IMR-90 (cell line): ENCODE measurements at regions not wholly inside any gene's neighbourhood (a gene's known extent, or its start where the extent isn't known, plus 50 kb on each side); places are given as distances from the start of the nearest gene placed in this dataset.

Experiments used
- ATAC-seq: fragments of 200-7000 bp; cut with Tn5 transposase; 2 replicates; pipeline ENCODE4 v1.9.1; 2020; ENCODE audit warnings: low read depth, mild to moderate bottlenecking, moderate library complexity
- BruUV-seq: library from RNA; stranded (reverse); fragments of 400-500 nt; replicated peaks from 2 replicates; lab custom pipeline; 2021; lab: Mats Ljungman, UMichigan
- CTCF ChIA-PET: fragments of 300-600 bp; formaldehyde crosslinking; extraction: SDS; loops from one replicate; lab custom pipeline; 2021; ENCODE audit warnings: antibody characterized with exemption; lab: Yijun Ruan, JAX
- POLR2A ChIA-PET: fragments of 300-600 bp; sonication (Branson Sonifier 250); formaldehyde crosslinking; loops from one replicate; lab custom pipeline; 2022; ENCODE audit warnings: antibody characterized with exemption; ENCODE audit not compliant: unreplicated experiment; lab: Charles Lee
- DNase-seq: peaks from one replicate; pipeline ENCODE4 v3.0.0; 2013
- H2AFZ ChIP-seq: replicated peaks from 2 replicates; pipeline ENCODE3; 2013; ENCODE audit warnings: low read length, mild to moderate bottlenecking; ENCODE audit not compliant: poor library complexity
- H2AK5ac ChIP-seq: 2 replicates; pipeline ENCODE4 v1.6.1; 2013; ENCODE audit warnings: low read depth, low read length, inconsistent platforms
- H2AK9ac ChIP-seq: replicated peaks from 2 replicates; pipeline ENCODE3; 2013; ENCODE audit warnings: mild to moderate bottlenecking, low read depth, low read length, moderate library complexity; ENCODE audit not compliant: poor library complexity
- H2BK120ac ChIP-seq: 2 replicates; pipeline ENCODE4 v1.6.1; 2013; ENCODE audit warnings: low read depth, low read length, inconsistent platforms
- H2BK15ac ChIP-seq: 3 replicates; pipeline ENCODE4 v1.6.1; 2013; ENCODE audit warnings: low read depth, low read length, inconsistent platforms
- H2BK20ac ChIP-seq: 2 replicates; pipeline ENCODE4 v1.6.1; 2013; ENCODE audit warnings: low read depth, mild to moderate bottlenecking, inconsistent platforms, low read length, moderate library complexity
- H2BK5ac ChIP-seq: 2 replicates; pipeline ENCODE4 v1.6.1; 2013; ENCODE audit warnings: mild to moderate bottlenecking, low read depth, low read length, inconsistent platforms; ENCODE audit not compliant: poor library complexity, severe bottlenecking
- H3K14ac ChIP-seq: replicated peaks from 2 replicates; pipeline ENCODE4 v1.6.1; 2013; ENCODE audit warnings: low read depth, low read length, inconsistent platforms
- H3K18ac ChIP-seq: 2 replicates; pipeline ENCODE4 v1.6.1; 2013; ENCODE audit warnings: low read depth, low read length, control low read depth
- H3K23ac ChIP-seq: 2 replicates; pipeline ENCODE4 v1.6.1; 2013; ENCODE audit warnings: low read depth, low read length, inconsistent platforms
- H3K27ac ChIP-seq: 2 replicates; pipeline ENCODE4 v1.5.1; 2013; ENCODE audit warnings: mild to moderate bottlenecking, control low read depth, low read length; ENCODE audit not compliant: insufficient read depth
- H3K27me3 ChIP-seq: 2 replicates; pipeline ENCODE4 v1.6.1; 2013; ENCODE audit warnings: low read length; ENCODE audit not compliant: control insufficient read depth, insufficient read depth
- H3K36me3 ChIP-seq: 2 replicates; pipeline ENCODE4 v1.6.1; 2013; ENCODE audit warnings: low read length, mixed read lengths; ENCODE audit not compliant: control insufficient read depth, insufficient read depth
- H3K4ac ChIP-seq: 2 replicates; pipeline ENCODE4 v1.6.1; 2013; ENCODE audit warnings: low read depth, low read length, inconsistent platforms
- H3K4me1 ChIP-seq: 2 replicates; pipeline ENCODE4 v1.6.1; 2013; ENCODE audit warnings: low read length, mixed read lengths; ENCODE audit not compliant: control insufficient read depth, insufficient read depth
- H3K4me2 ChIP-seq: 2 replicates; pipeline ENCODE4 v1.6.1; 2013; ENCODE audit warnings: low read depth, mild to moderate bottlenecking, control low read depth, low read length, moderate library complexity
- H3K4me3 ChIP-seq: 2 replicates; pipeline ENCODE4 v1.5.1; 2013; ENCODE audit warnings: low read depth, mild to moderate bottlenecking, control low read depth, low read length, moderate library complexity; ENCODE audit not compliant: insufficient read depth
- H3K56ac ChIP-seq: 2 replicates; pipeline ENCODE4 v1.6.1; 2013; ENCODE audit warnings: low read length, inconsistent platforms; ENCODE audit not compliant: insufficient read depth; ENCODE audit errors: extremely low read depth
- H3K79me1 ChIP-seq, 2 experiments: 2 replicates each; pipeline ENCODE4 v1.6.1; 2013; ENCODE audit warnings: low read length in 2 of 2, inconsistent platforms in 1 of 2, low read depth in 1 of 2
- H3K9ac ChIP-seq: 2 replicates; pipeline ENCODE4 v1.6.1; 2013; ENCODE audit warnings: low read depth, low read length, control low read depth
- H3K9me1 ChIP-seq: 2 replicates; pipeline ENCODE4 v1.6.1; 2013; ENCODE audit warnings: low read length, inconsistent platforms; ENCODE audit not compliant: insufficient read depth
- H3K9me3 ChIP-seq: 2 replicates; pipeline ENCODE4 v1.6.1; 2013; ENCODE audit warnings: low read length; ENCODE audit not compliant: control insufficient read depth, insufficient read depth
- H4K20me1 ChIP-seq: 2 replicates; pipeline ENCODE4 v1.6.1; 2013; ENCODE audit warnings: low read length, inconsistent platforms; ENCODE audit not compliant: insufficient read depth
- H4K5ac ChIP-seq: 2 replicates; pipeline ENCODE4 v1.6.1; 2013; ENCODE audit warnings: mild to moderate bottlenecking, low read depth, low read length, control low read depth
- H4K8ac ChIP-seq, 2 experiments: 2 replicates each; pipeline ENCODE4 v1.6.1; 2013; ENCODE audit warnings: low read depth in 2 of 2, low read length in 2 of 2, control low read depth in 1 of 2, inconsistent platforms in 1 of 2
- H4K91ac ChIP-seq: 2 replicates; pipeline ENCODE4 v1.6.1; 2013; ENCODE audit warnings: low read depth, low read length, inconsistent platforms; ENCODE audit not compliant: insufficient read depth
- BHLHE40 ChIP-seq: fragments of 150-350 bp; IDR thresholded peaks from 2 replicates; pipeline ENCODE4 v1.6.1; 2016; ENCODE audit warnings: mild to moderate bottlenecking, low read depth, low read length
- CEBPB ChIP-seq: IDR thresholded peaks from 2 replicates; pipeline ENCODE4 v1.6.1; 2012; ENCODE audit warnings: low read depth, low read length, improper control_type of control experiment
- CHD1 ChIP-seq: IDR thresholded peaks from 2 replicates; pipeline ENCODE4 v1.6.1; 2012; ENCODE audit warnings: low read depth, low read length, improper control_type of control experiment
- CTCF ChIP-seq: conservative IDR thresholded peaks from 2 replicates; pipeline ENCODE4 v1.5.1; 2012; ENCODE audit warnings: mild to moderate bottlenecking, low read depth, low read length, improper control_type of control experiment
- FOS ChIP-seq: fragments of 150-350 bp; IDR thresholded peaks from 2 replicates; pipeline ENCODE4 v1.6.1; 2016; ENCODE audit warnings: low read depth, low read length
- MAFK ChIP-seq: IDR thresholded peaks from 2 replicates; pipeline ENCODE4 v1.6.1; 2012; ENCODE audit warnings: low read depth, low read length, improper control_type of control experiment
- MAZ ChIP-seq: IDR thresholded peaks from 2 replicates; pipeline ENCODE4 v1.6.1; 2012; ENCODE audit warnings: low read depth, mild to moderate bottlenecking, low read length, improper control_type of control experiment, moderate library complexity, borderline replicate concordance
- MXI1 ChIP-seq: IDR thresholded peaks from 2 replicates; pipeline ENCODE4 v1.6.1; 2012; ENCODE audit warnings: low read depth, mild to moderate bottlenecking, low read length, moderate library complexity, borderline replicate concordance
- NFE2L2 ChIP-seq: fragments of 150-350 bp; IDR thresholded peaks from 2 replicates; pipeline ENCODE4 v1.6.1; 2016; ENCODE audit warnings: low read depth, mild to moderate bottlenecking, low read length
- POLR2A ChIP-seq: IDR thresholded peaks from 2 replicates; pipeline ENCODE4 v1.6.1; 2012; ENCODE audit warnings: mild to moderate bottlenecking, low read depth, low read length
- RAD21 ChIP-seq: IDR thresholded peaks from 2 replicates; pipeline ENCODE4 v1.6.1; 2012; ENCODE audit warnings: low read length, improper control_type of control experiment
- RCOR1 ChIP-seq: IDR thresholded peaks from 2 replicates; pipeline ENCODE4 v1.6.1; 2012; ENCODE audit warnings: mild to moderate bottlenecking, low read length, improper control_type of control experiment; ENCODE audit not compliant: insufficient replicate concordance
- RFX5 ChIP-seq: IDR thresholded peaks from 2 replicates; pipeline ENCODE4 v1.8.0; 2012; ENCODE audit warnings: low read depth, mild to moderate bottlenecking, low read length, moderate library complexity
- SMC3 ChIP-seq: fragments of 150-350 bp; IDR thresholded peaks from 2 replicates; pipeline ENCODE4 v1.6.1; 2016; ENCODE audit warnings: low read depth, mild to moderate bottlenecking, antibody characterized with exemption, low read length, moderate library complexity
- USF2 ChIP-seq: fragments of 150-350 bp; IDR thresholded peaks from 2 replicates; pipeline ENCODE4 v1.6.1; 2017; ENCODE audit warnings: mild to moderate bottlenecking, antibody characterized with exemption, low read length, low read depth
- WGBS, 2 experiments: methylation state at CpG; one replicate each; pipeline versions ENCODE4 v1.1.5 to v1.1.7; 2013; ENCODE audit warnings: missing lambda C conversion rate in 2 of 2; ENCODE audit not compliant: insufficient read length in 1 of 2; ENCODE audit errors: extremely low coverage in 2 of 2; 5-methylcytosine and 5-hydroxymethylcytosine counted together
- dilution Hi-C: fragments of 300-500 bp; cut with HindIII; formaldehyde crosslinking; loops from one replicate; pipeline ENCODE4 v1.14.3; 2018; ENCODE audit warnings: low sequenced_read_pairs; ENCODE audit not compliant: unreplicated experiment
- in situ Hi-C: fragments of 300-500 bp; cut with MboI; formaldehyde crosslinking; loops from 3 replicates; pipeline ENCODE4 v1.14.3; 2019; ENCODE audit warnings: low sequenced_read_pairs, inconsistent platforms, mixed read lengths
- intact Hi-C: fragments of 100-400 bp; cut with micrococcal nuclease; formaldehyde crosslinking; loops from 2 replicates; pipeline ENCODE4 v1.10.0; 2022
- TF ChIP-seq, protein P1 (sequence below): fragments of 150-350 bp; IDR thresholded peaks from 2 replicates; pipeline ENCODE4 v1.6.1; 2016; ENCODE audit warnings: low read depth, mild to moderate bottlenecking, low read length, moderate library complexity, borderline replicate concordance

DNA sequence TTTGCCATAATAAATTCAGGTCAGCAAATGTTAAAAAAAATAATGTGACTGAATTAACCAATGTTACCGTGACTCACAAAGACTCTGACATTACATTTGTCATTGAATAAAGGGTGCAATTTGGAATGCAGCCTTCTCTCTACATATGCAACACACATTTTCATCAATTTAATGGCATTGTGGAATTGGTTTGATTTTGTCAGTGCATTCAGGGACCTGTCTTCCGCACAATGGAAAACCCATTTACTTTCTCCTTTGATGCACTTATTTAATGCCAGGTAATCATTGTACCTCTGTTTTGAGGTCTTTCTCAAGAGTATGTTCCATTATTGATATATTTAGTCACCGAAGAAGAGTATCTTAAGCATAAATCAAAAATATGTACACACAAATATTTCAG, 1099.3 kb downstream of the SOCS6 start:
- BruUV-seq = no TSS peak
- no peak overlapping the region for H3K14ac ChIP-seq
- H2AFZ ChIP-seq = no peak overlapping the region
- H2BK20ac ChIP-seq = no peak overlapping the region
- no peaks in the 10 kb centered on the region for H3K4me1 ChIP-seq
- dilution Hi-C loops = no loop called here
- ChIA-PET CTCF (no interaction called here), POLR2A (no interaction called here)
- no peaks in the 10 kb centered on the region for H3K27me3 ChIP-seq
- no peak overlapping the region for H3K4ac ChIP-seq
- no peaks in the 10 kb centered on the region for H3K79me1 ChIP-seq
- peaks cover 1% of the 10 kb centered on the region; the same call in 1 of the 2 replicates for H3K9me3 ChIP-seq
- H4K20me1 ChIP-seq = no peaks in the 10 kb centered on the region
- no peak overlapping the region for H3K4me3 ChIP-seq
- no peak overlapping the region for H3K4me2 ChIP-seq
- intact Hi-C loops = no loop called here
- no peak for DNase-seq
- H2BK15ac ChIP-seq = no peak overlapping the region
- H3K56ac ChIP-seq = no peak overlapping the region
- TF ChIP-seq FOS (no peak), RFX5 (no peak), BHLHE40 (no peak), CEBPB (no peak), NFE2L2 (no peak), RAD21 (no peak), MXI1 (no peak), CTCF (no peak), MAFK (no peak), MAZ (no peak), USF2 (no peak), CHD1 (no peak), POLR2A (no peak), RCOR1 (no peak), SMC3 (no peak)
- TF ChIP-seq, protein P1, sequence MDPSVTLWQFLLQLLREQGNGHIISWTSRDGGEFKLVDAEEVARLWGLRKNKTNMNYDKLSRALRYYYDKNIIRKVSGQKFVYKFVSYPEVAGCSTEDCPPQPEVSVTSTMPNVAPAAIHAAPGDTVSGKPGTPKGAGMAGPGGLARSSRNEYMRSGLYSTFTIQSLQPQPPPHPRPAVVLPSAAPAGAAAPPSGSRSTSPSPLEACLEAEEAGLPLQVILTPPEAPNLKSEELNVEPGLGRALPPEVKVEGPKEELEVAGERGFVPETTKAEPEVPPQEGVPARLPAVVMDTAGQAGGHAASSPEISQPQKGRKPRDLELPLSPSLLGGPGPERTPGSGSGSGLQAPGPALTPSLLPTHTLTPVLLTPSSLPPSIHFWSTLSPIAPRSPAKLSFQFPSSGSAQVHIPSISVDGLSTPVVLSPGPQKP = no peak
- H3K27ac ChIP-seq = no peak overlapping the region
- H2AK9ac ChIP-seq = no peak overlapping the region
- H2BK5ac ChIP-seq = no peak overlapping the region
- H4K5ac ChIP-seq = no peak overlapping the region
- H4K8ac ChIP-seq = no peak overlapping the region
- H2AK5ac ChIP-seq = no peak overlapping the region
- H4K91ac ChIP-seq = no peak overlapping the region
- H3K36me3 ChIP-seq = no peaks in the 10 kb centered on the region
- no peak overlapping the region for H3K9ac ChIP-seq
- no peak overlapping the region for H2BK120ac ChIP-seq
- H3K18ac ChIP-seq = no peak overlapping the region
- WGBS, 2 experiments = no CpG with 5 or more reads among the region's 3 CpGs
- in situ Hi-C loops = no loop called here
- no peak overlapping the region for H3K23ac ChIP-seq
- no peak for ATAC-seq
- H3K9me1 ChIP-seq = no peaks in the 10 kb centered on the region
